OCI-M1 (cell line): ENCODE measurements at regions not wholly inside any gene's neighbourhood (a gene's known extent, or its start where the extent isn't known, plus 50 kb on each side); places are given as distances from the start of the nearest gene placed in this dataset.
"Not testable (repeated sequence)": the region's sequence is repeated elsewhere in the genome, so short reads cannot be mapped to it uniquely, and the experiment has no call there.

Experiments used
- DNase-seq: peaks from one replicate; lab custom pipeline; 2025; lab: John Stamatoyannopoulos, UW

GRCh38 chr2:877747-878146 is 72.9 kb upstream of the SNTG2 start:
- no peak for DNase-seq

- no peak for DNase-seq
Observed at GRCh38 chr2:875687-876615, 74.7 kb upstream of the SNTG2 start.

DNA sequence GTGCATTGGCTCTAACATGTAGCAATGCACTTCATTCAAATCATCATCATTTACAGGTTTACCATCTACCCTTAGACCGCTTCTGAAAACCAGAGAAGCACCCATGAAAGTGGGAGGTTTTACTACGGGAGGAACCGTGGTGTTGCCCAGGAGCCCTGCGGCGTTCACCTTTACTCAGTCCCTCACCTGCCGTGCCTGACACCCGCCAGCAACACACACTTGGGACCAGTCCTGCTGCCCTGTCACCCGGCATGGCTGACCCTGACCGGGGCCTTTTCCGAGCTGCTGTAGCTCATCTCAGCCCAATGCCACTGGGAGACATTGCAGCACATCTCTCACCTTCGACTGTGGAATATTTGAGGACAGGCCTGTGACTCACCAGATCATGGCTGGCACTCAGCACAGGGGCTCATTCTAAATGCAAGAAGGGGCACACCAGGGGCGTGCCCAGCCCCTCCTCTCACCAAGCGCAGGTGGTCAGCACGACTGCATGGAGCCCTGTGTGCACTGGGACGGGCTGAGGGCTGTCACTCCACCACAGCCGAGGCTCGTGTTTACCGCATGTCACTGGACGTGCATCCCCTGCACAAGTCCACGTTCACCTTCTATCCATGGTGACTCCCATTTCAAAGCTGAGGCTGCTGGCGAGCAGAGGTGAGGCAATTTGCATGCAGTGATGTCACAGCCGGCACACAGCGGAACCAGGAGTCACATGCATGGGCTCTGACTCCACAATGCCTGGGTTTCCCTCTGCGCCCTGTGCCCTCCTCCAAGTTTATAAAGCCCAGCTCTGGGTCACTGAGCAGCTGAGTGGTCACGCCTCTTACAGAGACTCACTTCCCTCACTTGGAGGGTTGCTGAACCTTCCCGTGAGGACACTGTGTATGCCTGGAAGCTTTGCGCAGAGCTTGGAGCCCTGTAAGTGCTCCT is 76.7 kb upstream of the SNTG2 start:
- DNase-seq: no peak

- no peak for DNase-seq
Observed at GRCh38 chr2:873027-873426, 77.6 kb upstream of the SNTG2 start.

GRCh38 chr2:871926-872680 is 78.5 kb upstream of the SNTG2 start:
- DNase-seq: no peak

DNA sequence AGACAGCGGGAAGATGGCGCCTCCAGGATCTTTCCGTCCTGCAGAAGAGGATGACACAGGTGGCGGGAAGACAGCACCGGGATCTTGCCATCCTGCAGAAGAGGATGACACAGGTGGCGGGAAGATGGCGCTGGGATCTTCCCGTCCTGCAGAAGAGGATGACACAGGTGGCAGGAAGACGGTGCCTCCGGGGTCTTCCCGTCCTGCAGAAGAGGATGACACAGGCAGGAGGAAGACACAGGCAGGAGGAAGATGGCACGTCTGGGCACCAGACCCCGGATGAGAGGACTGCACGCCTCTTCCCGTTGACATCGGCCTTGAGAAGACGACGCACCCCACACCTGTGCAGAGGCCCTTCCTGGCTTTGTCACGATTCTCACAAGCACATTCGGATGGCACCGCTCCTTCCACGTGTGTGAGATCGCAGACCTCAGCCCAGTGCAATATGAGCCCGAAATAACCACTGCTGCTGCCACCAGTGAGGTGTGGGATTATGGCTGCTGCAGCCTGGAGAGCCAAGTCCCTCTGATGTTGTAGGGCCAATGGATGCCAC is 79.4 kb upstream of the SNTG2 start:
- no peak for DNase-seq

GRCh38 chr2:870426-870825 is 80.2 kb upstream of the SNTG2 start:
- DNase-seq: no peak

GRCh38 chr2:869894-870293 is 80.8 kb upstream of the SNTG2 start:
- DNase-seq: no peak

GRCh38 chr2:869357-869871 is 81.2 kb upstream of the SNTG2 start:
- no peak for DNase-seq

- DNase-seq: not testable (repeated sequence)
Observed at GRCh38 chr2:868857-869256, 81.8 kb upstream of the SNTG2 start.

GRCh38 chr2:867296-867695 is 83.4 kb upstream of the SNTG2 start:
- no peak for DNase-seq

DNA sequence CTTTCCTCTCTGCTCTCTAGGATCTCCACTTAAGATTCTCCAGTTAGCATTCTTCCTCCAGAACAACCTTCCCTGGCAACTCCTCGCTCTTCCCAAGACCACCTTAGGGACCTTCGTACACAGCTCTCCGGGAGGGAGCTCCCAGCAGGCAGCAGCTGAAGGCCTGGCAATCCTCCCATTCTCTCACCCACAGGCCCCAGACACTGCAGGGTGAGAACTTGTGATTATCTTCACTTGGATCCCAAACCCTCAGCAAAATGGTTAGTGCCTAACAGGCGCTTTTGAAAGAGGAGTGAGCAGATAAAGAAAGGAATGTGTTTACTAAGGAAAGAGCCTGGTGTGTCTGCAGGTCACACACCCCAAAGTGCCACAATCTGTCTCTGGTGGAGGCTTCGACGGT is 83.8 kb upstream of the SNTG2 start:
- DNase-seq: no peak

DNA sequence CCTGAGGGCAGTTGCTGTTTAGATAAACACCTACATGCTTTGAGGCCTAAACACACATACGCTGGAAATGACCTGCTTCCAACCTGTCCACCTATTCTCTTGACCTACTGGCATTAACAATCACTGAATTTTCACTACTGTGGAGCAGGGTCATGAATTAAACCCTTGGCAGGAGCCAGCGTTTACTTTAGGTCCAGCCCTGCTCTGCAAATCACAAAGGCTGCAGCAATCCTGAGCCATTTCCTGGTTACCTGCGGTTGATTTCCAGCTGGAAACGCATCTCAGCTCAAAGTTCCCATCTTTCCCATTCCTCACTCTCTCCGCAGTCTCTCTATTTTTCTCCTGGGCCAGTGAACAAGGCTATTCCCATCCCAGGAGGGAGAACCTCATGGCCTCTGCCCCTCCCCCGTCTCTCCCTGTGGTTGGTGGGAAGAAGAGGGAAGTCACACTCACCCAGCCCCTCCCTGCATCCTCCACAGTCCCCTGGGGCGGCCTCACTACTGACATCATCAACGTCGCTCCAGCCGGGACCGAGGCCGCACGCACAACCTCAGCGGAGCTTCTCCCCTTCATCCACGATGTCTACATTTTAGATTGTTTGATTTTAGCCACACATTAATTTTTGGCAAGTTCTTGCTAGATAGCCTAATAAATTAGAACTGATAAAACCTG is 84.5 kb upstream of the SNTG2 start:
- no peak for DNase-seq

DNA sequence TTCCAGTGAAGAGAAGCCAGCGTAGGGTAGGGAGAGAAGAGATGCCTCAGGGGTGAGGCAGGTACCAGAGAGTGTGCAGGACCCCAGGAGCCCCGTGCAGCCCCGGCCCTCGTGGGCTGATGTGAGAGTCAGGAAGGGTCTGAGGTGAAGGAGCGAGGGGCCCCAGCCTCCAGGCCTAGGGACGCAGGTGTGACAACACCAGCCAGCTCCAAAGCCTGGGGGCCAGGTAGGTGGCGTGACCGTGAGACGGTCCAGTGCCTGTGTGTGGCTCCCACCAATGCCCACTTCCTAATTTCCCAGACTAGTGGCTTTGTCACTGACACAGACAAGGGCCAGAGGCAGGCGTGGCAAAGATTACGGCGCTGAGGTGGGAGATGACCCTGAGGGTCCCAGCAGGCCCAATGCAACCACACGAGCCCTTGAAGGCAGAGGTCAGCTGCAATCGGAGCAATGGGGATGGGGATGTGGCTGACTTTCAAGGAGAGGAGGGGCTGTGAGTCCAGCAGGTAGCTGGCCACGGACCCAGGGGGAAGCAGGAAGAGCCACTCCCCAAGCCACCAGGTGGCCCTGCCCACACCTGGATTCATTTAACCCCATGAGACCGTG is 86.0 kb upstream of the SNTG2 start:
- no peak for DNase-seq

DNA sequence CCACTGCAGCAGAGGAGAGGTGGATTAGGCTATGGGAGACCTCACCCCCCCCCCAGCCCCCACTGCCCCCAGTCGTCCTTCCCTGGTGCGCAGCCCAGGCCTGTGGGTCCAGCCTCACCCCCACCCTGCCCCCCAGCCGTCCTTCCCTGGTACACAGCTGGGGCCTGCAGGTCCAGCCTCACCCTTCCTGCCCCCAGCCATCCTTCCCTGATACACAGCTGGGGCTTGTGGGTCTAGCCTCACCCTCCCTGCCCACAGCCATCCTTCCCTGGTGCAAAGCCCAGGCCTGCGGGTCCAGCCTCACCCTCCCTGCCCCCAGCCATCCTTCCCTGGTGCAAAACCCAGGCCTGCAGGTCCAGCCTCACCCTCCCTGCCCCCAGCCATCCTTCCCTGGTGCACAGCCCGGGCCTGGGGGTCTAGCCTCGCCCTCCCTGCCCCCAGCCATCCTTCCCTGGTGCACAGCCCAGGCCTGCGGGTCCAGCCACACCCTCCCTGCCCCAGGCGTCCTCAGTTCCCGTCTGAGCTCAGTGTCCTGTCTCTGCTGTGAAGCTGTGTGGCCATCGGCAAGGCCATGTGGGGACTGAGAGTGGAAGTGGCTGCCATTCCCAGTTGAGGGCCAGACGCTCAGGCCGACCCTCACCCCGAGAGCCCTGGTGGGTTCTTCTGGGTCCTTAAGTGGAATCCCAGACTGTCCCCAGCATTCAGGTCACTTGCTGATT is 86.8 kb upstream of the SNTG2 start:
- DNase-seq: no peak

DNA sequence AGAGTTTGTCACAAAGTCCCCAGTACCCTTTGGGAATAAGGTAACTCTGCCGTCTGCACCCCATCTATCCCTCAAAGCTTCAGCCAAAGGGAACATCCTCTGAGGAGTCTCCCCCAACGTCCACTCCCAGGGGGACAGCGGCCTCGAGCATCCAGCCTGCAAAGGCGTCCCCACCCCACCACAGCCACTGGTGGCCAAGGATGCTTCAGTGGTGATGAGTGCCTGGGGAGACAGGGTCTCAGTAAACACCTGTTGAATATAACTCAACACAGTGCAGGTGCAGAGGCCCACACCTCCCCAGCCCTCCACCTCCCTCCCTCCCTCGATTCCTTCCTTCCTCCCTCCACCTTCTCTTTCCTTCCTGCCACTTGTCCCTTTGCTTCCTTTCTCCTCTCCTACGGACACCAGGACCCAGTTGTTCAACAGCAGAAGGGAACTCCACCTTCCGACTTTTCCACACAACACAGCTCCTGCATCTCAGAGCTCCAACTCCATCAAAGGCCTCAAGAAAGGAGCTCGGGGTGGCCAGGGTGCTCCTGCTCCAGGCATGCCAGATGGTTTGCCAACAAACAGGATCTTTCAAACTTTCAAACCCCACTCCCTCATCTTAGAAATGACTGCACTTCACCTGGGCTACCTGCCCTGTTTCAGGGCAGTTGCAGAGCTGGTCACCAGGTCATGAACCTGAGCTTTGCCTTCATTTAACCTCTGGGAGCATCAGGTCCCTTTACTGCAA is 87.8 kb upstream of the SNTG2 start:
- no peak for DNase-seq

GRCh38 chr2:862355-862687 is 88.3 kb upstream of the SNTG2 start:
- no peak for DNase-seq

DNA sequence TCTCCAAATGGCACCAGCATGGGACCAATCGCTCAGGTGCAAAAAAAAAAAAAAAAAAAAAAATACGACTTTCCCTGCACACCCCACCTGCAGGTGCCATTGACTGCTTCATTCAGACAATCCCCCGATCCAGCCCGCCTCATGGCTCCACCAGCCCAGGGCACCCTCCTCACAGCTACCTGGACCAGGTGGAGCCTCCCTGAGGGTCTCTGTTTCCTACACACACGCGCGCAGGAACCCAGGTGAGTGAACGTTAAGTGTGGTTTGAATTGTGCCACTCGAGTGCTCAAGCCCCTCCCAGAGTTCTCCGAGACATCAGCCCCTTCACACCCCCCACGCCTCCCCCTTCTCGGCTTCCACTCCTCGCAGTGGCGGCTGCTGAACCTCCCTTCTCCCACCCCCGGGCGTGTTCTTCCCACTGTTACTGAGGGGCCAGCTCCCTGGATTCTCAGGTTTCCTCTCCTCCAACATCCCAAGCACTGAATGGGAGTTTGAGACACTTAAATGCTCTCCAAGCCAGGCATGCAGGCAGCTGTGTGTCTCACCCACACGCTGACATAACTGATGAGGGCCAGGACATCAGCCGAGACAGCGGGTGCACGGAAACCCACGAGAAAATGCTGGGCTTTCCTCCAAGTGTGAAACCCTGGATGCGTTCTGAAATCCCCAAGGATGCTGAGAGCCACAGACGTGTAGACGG is 88.8 kb upstream of the SNTG2 start:
- no peak for DNase-seq
